Muscle layer of duodenum (tissue), 2 donors: ENCODE measurements at regions not wholly inside any gene's neighbourhood (a gene's known extent, or its start where the extent isn't known, plus 50 kb on each side); places are given as distances from the start of the nearest gene placed in this dataset.

Source experiments
- H3K27ac ChIP-seq: one replicate; pipeline ENCODE4 v1.7.0; 2013; ENCODE audit warnings: mild to moderate bottlenecking, low read length
- H3K27me3 ChIP-seq: one replicate; pipeline ENCODE4 v1.7.0; 2013; ENCODE audit warnings: low read depth, mild to moderate bottlenecking, control low read depth, low read length
- H3K36me3 ChIP-seq, 2 donors: one replicate each; pipeline ENCODE4 v1.7.0; 2013; ENCODE audit warnings: low read length in 2 of 2, control low read depth in 1 of 2, mild to moderate bottlenecking in 1 of 2; ENCODE audit not compliant: insufficient read depth in 2 of 2, control insufficient read depth in 1 of 2
- H3K4me1 ChIP-seq, 2 donors: one replicate each; pipeline ENCODE4 v1.7.0; 2013; ENCODE audit warnings: low read length in 2 of 2, mild to moderate bottlenecking in 2 of 2, control low read depth in 1 of 2, moderate library complexity in 1 of 2; ENCODE audit not compliant: insufficient read depth in 2 of 2, control insufficient read depth in 1 of 2
- H3K4me3 ChIP-seq, 2 donors: one replicate each; pipeline ENCODE4 v1.7.0; 2013; ENCODE audit warnings: low read length in 2 of 2, low read depth in 1 of 2, mild to moderate bottlenecking in 1 of 2
- H3K9me3 ChIP-seq, 2 donors: one replicate each; pipeline ENCODE4 v1.7.0; 2013; ENCODE audit warnings: low read length in 2 of 2, control low read depth in 1 of 2, mild to moderate bottlenecking in 1 of 2; ENCODE audit not compliant: control insufficient read depth in 1 of 2
- donor health status: healthy.

DNA sequence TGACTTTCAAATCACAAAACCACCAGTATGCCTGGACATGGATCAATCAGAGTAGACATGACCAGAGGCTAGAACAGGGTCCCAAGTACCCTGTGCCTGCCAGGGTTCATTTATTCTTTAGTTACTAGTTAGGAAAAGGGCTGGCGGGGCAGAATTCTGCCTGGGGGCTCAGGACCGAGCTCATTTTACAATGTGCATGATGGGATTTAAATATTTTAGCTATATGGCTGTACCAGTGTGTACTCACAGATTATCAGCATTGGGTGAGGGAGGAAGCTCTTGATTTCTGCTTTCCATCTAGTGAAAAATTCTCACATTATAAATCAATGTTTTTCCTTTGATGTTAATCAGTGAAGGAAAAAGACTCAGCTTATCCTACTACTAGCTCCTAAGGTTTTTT, 1511.1 kb downstream of the EFNA5 start:
- no peak overlapping the region for H3K4me3 ChIP-seq
- no peak overlapping the region for H3K27ac ChIP-seq
- H3K9me3 ChIP-seq = no peaks in the 10 kb centered on the region
- no peaks in the 10 kb centered on the region for H3K27me3 ChIP-seq
- no peaks in the 10 kb centered on the region for H3K4me1 ChIP-seq
- H3K36me3 ChIP-seq = no peaks in the 10 kb centered on the region

DNA sequence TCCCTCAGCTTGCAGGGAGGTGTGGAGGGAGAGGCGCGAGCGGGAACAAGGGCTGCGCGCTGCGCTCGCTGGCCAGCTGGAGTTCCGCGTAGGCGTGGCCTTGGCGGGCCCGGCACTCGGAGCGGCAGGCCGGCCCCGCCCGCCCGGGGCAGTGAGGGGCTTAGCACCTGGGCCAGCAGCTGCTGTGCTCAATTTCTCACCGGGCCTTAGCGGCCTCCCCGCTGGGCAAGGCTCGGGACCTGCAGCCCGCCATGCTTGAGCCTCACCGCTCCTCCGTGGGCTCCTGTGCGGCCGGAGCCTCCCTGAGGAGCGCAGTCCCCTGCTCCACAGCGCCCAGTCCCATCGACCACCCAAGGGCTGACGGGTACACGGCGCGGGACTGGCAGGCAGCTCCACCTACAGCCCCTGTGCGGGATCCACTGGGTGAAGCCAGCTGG, 1516.4 kb downstream of the EFNA5 start:
- H3K4me3 ChIP-seq = no peak overlapping the region
- H3K4me1 ChIP-seq = no peaks in the 10 kb centered on the region
- no peaks in the 10 kb centered on the region for H3K27me3 ChIP-seq
- no peak overlapping the region for H3K27ac ChIP-seq
- H3K9me3 ChIP-seq = no peaks in the 10 kb centered on the region
- H3K36me3 ChIP-seq = no peaks in the 10 kb centered on the region

DNA sequence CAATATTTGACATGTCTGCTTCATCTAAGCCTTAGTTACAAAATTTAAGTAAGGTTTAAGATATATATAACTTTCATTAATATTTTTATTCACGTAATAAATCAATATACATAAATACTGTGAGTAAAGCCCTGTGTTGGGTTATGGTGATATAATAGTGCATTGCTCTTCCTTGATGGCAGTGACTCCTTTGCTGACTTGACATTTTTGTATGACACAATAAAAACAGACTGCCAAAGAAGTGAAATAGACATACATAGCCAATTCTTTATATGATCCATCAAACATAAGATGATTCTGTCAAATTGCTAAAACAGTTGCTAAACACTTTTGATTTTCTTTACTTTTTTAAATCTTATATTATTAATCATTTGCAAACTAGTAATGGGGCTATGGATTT, 1518.2 kb downstream of the EFNA5 start:
- H3K27ac ChIP-seq = no peak overlapping the region
- no peaks in the 10 kb centered on the region for H3K9me3 ChIP-seq

GRCh38 chr5:106142116-106142515, 1528.6 kb downstream of the EFNA5 start:
- Histone ChIP-seq H3K9me3 (no peaks in the 10 kb centered on the region), H3K4me3 (no peak overlapping the region), H3K27me3 (no peaks in the 10 kb centered on the region), H3K4me1 (peaks cover 0 to 5% of the 10 kb centered on the region in 2 donors), H3K27ac (no peak overlapping the region), H3K36me3 (no peaks in the 10 kb centered on the region)

More for the DNA sequence above, 1518.2 kb downstream of the EFNA5 start:
- no peaks in the 10 kb centered on the region for H3K4me1 ChIP-seq
- no peaks in the 10 kb centered on the region for H3K36me3 ChIP-seq
- no peaks in the 10 kb centered on the region for H3K27me3 ChIP-seq
- no peak overlapping the region for H3K4me3 ChIP-seq

DNA sequence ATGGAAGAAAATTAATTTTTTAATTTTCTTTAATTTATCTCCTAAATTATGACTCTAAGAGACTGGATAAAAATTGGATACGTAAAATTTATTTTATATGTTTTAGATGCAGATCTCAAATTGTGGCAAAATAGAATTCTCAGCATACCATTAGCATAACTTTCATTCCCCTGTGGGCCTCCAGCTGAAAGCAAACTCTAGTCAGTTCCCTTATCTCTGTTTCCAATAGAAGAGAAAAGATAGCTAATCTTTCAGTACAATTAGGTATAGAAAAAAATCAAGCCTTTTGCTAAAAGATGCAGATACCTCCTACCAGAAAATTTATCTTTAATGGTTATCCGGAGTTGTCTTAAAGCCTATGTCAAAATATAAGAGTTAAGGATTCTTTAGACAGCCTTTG, 1530.6 kb downstream of the EFNA5 start:
- no peaks in the 10 kb centered on the region for H3K27me3 ChIP-seq
- H3K27ac ChIP-seq = no peak overlapping the region
- H3K36me3 ChIP-seq = no peaks in the 10 kb centered on the region
- no peak overlapping the region for H3K4me3 ChIP-seq
- H3K4me1 ChIP-seq = peaks cover 0 to 5% of the 10 kb centered on the region in 2 donors
- no peaks in the 10 kb centered on the region for H3K9me3 ChIP-seq

- Histone ChIP-seq H3K9me3 (no peaks in the 10 kb centered on the region), H3K36me3 (no peaks in the 10 kb centered on the region), H3K4me3 (no peak overlapping the region), H3K27ac (no peak overlapping the region), H3K27me3 (no peaks in the 10 kb centered on the region), H3K4me1 (no peaks in the 10 kb centered on the region)
These were observed 1534.7 kb downstream of the EFNA5 start for GRCh38 chr5:106136061-106136460.

DNA sequence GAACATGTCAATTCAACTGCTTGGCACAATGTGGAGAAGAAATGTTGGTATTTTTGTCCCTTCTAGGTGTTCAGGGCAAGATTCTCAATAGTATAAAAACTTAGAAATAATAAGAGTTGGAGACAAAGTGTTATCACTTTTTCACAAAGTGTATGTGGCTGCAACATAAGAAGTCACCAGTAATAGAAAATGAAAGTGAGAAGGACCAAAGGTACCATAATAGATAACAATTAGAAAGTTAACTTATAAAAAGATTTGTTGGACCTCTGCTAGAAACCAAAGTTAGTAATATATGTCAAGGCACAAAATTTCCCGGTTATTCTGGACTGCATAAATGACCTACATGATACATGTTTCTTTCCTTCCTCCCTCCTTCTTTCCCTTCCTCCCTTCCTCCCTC, 1535.3 kb downstream of the EFNA5 start:
- no peaks in the 10 kb centered on the region for H3K4me1 ChIP-seq
- H3K27ac ChIP-seq = no peak overlapping the region
- H3K27me3 ChIP-seq = no peaks in the 10 kb centered on the region
- no peak overlapping the region for H3K4me3 ChIP-seq
- H3K36me3 ChIP-seq = no peaks in the 10 kb centered on the region
- H3K9me3 ChIP-seq = no peaks in the 10 kb centered on the region

GRCh38 chr5:106134549-106134948, 1536.2 kb downstream of the EFNA5 start:
- Histone ChIP-seq H3K4me3 (no peak overlapping the region), H3K27me3 (no peaks in the 10 kb centered on the region), H3K27ac (no peak overlapping the region), H3K36me3 (no peaks in the 10 kb centered on the region), H3K4me1 (no peaks in the 10 kb centered on the region), H3K9me3 (no peaks in the 10 kb centered on the region)

DNA sequence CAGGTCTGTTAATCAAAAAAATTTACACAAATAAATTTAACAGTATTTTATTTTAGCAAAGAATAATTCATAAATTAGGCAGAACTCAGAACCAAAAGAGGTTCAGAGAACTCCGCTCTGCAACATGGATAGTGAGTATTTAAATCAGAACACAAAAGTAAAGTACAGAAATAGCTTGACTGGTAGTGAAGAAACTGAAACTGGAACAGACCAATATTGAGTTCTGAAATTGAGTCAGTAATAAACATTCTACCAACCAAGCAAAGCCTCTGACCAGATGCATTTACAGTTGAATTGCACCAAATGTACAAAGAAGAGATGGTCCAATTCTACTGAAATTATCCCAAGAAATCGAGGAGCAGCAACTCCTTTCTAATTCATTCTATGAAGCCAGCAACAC, 1542.8 kb downstream of the EFNA5 start:
- Histone ChIP-seq H3K27ac (no peak overlapping the region), H3K9me3 (no peaks in the 10 kb centered on the region), H3K4me1 (no peaks in the 10 kb centered on the region), H3K36me3 (no peaks in the 10 kb centered on the region), H3K27me3 (no peaks in the 10 kb centered on the region), H3K4me3 (no peak overlapping the region)

GRCh38 chr5:106127341-106127781, 1543.4 kb downstream of the EFNA5 start:
- Histone ChIP-seq H3K27ac (no peak overlapping the region), H3K9me3 (no peaks in the 10 kb centered on the region), H3K4me3 (no peak overlapping the region), H3K4me1 (no peaks in the 10 kb centered on the region), H3K27me3 (no peaks in the 10 kb centered on the region), H3K36me3 (no peaks in the 10 kb centered on the region)

DNA sequence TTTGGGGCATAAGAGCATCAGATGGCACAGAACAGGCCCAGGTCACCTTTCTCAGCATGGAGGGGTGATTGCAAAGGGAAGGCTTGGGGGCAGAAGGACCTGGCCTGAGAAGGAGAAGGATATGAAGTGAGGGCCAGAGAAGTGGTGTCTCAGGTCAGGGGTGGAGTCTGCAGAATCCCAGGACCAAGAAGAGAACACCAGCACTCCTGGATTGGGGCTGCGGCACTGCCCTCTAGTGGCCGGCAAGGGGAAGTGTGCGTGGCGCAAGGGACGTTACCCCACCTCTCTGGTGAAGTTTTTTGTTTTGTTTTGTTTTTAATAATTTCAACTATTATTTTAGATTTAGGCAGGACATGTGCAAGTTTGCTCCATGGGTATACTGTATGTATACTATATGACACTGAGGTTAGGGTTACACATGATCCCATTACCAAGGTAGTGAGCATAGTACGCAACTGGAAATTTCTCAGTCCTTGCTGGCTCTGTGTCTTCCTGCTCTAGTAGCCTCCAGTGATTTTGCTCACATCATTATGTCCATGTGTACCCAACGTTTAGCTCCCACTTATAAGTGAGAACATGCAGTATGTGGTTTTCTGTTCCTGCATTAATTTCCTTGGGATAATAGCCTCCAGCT, 1548.6 kb downstream of the EFNA5 start:
- Histone ChIP-seq H3K9me3 (no peaks in the 10 kb centered on the region), H3K27ac (no peak overlapping the region), H3K27me3 (no peaks in the 10 kb centered on the region), H3K36me3 (no peaks in the 10 kb centered on the region), H3K4me1 (no peaks in the 10 kb centered on the region), H3K4me3 (no peak overlapping the region)

DNA sequence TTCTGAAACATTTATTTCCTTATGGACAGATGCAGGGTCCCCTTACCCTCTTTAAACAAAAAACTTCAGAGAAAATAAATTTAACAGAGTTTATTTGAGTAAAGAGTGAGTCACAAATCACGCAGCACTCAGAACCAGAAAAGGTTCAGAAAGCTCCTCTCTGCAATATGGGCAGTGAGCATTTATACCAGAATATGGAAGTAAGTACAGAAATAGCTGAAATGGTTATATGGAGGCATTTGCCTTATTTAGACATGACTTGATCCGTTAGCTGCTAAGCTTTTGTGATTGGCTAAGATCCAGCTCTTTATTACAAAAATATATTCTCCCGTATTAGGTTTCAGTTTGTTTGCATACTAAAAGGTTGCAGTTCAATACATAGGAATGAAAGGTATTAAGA, 1554.1 kb downstream of the EFNA5 start:
- Histone ChIP-seq H3K4me3 (no peak overlapping the region), H3K27me3 (no peaks in the 10 kb centered on the region), H3K27ac (no peak overlapping the region), H3K36me3 (no peaks in the 10 kb centered on the region), H3K4me1 (no peaks in the 10 kb centered on the region), H3K9me3 (peaks cover 0 to 9% of the 10 kb centered on the region in 2 donors)
